A549 (cell line): ENCODE measurements at regions not wholly inside any gene's neighbourhood (a gene's known extent, or its start where the extent isn't known, plus 50 kb on each side); places are given as distances from the start of the nearest gene placed in this dataset.

ENCODE experiments used
- ATAC-seq, 2 experiments: fragments of 200-7000 bp in 1 of 2; fragments of >200 bp in 1 of 2; cut with Nextera tagmentation in 1 of 2; cut with Tn5 transposase in 1 of 2; 3 replicates each; pipeline versions ENCODE4 v1.8.0 to v1.9.1; 2018 to 2020; ENCODE audit warnings: mild to moderate bottlenecking in 1 of 2, moderate library complexity in 1 of 2
- CTCF ChIA-PET: fragments of 300-600 bp; sonication (Branson Sonifier 250); formaldehyde crosslinking; extraction: SDS; loops from one replicate; lab custom pipeline; 2021; ENCODE audit warnings: antibody characterized with exemption, inconsistent platforms; lab: Yijun Ruan, JAX
- POLR2A ChIA-PET: fragments of 350-600 bp; formaldehyde crosslinking; extraction: SDS; loops from one replicate; lab custom pipeline; 2021; ENCODE audit warnings: antibody characterized with exemption, inconsistent platforms; lab: Yijun Ruan, JAX
- DNase-seq, 2 experiments: peaks; one replicate each; pipeline versions ENCODE4 v3.0.0 to v3.0.0-alpha.2; 2011 to 2016; ENCODE audit warnings: low read depth in 1 of 2, low spot score in 1 of 2
- FAIRE-seq: peaks from 2 replicates; lab custom pipeline; 2011; peaks lifted over from hg19 to GRCh38; lab: Jason Lieb, UNC
- H3K27ac ChIP-seq, 2 experiments: fragments of >200 bp; sonication (Bioruptor Twin); formaldehyde crosslinking; 3 replicates each; pipeline ENCODE4 v1.5.1; 2016 to 2017
- H3K4me1 ChIP-seq: fragments of >200 bp; sonication (Bioruptor Twin); formaldehyde crosslinking; 3 replicates; pipeline ENCODE4 v1.6.1; 2016
- H3K4me2 ChIP-seq: fragments of >200 bp; sonication (Bioruptor Twin); formaldehyde crosslinking; 3 replicates; pipeline ENCODE4 v1.6.1; 2016
- H3K4me3 ChIP-seq: fragments of >200 bp; sonication (Bioruptor Twin); formaldehyde crosslinking; 3 replicates; pipeline ENCODE4 v1.5.1; 2016
- H3K9me3 ChIP-seq: fragments of >200 bp; sonication (Bioruptor Twin); formaldehyde crosslinking; 3 replicates; pipeline ENCODE4 v1.6.1; 2016
- BHLHE40 ChIP-seq: IDR thresholded peaks from 2 replicates; pipeline ENCODE4 v1.6.1; 2012; ENCODE audit warnings: low read depth, low read length, inconsistent platforms
- CHD4 ChIP-seq: fragments of 200-600 bp; sonication (generic); IDR thresholded peaks from 2 replicates; pipeline ENCODE4 v1.6.1; 2016; ENCODE audit warnings: antibody characterized with exemption, mild to moderate bottlenecking, borderline replicate concordance
- EHMT2 ChIP-seq: fragments of 200-600 bp; sonication (generic); IDR thresholded peaks from 2 replicates; pipeline ENCODE4 v1.6.1; 2016; ENCODE audit warnings: antibody characterized with exemption, low read depth, mild to moderate bottlenecking, moderate library complexity
- ELK1 ChIP-seq: fragments of 150-350 bp; IDR thresholded peaks from 2 replicates; pipeline ENCODE4 v1.6.1; 2014; ENCODE audit warnings: low read depth, mild to moderate bottlenecking, low read length
- HMGXB4 ChIP-seq: fragments of 250-450 bp; sonication (Bioruptor Pico); IDR thresholded peaks from 2 replicates; pipeline ENCODE4 v1.5.0; 2021; ENCODE audit warnings: mild to moderate bottlenecking, moderate library complexity, borderline replicate concordance
- HOXA7 ChIP-seq: fragments of 250-450 bp; sonication (Bioruptor Pico); IDR thresholded peaks from 2 replicates; pipeline ENCODE4 v1.5.0; 2020; ENCODE audit warnings: mild to moderate bottlenecking, moderate library complexity
- HOXB13 ChIP-seq: fragments of 250-450 bp; sonication (Bioruptor Pico); IDR thresholded peaks from 2 replicates; pipeline ENCODE4 v1.5.0; 2020; ENCODE audit warnings: low read depth, mild to moderate bottlenecking, moderate library complexity
- KDM5A ChIP-seq: fragments of 200-600 bp; sonication (generic); IDR thresholded peaks from 2 replicates; pipeline ENCODE4 v1.6.1; 2016; ENCODE audit warnings: antibody characterized with exemption, mild to moderate bottlenecking
- MYC ChIP-seq: IDR thresholded peaks from 2 replicates; pipeline ENCODE4 v1.6.1; 2012; ENCODE audit warnings: mild to moderate bottlenecking, inconsistent platforms, low read length, improper control_type of control experiment, borderline replicate concordance
- NR3C1 ChIP-seq: fragments of >200 bp; sonication (Bioruptor Twin); formaldehyde crosslinking; IDR thresholded peaks from 3 replicates; pipeline ENCODE4 v1.6.1; 2017
- PBX3 ChIP-seq: IDR thresholded peaks from 2 replicates; pipeline ENCODE4 v1.6.1; 2012
- RARB ChIP-seq: fragments of 250-450 bp; sonication (Bioruptor Pico); IDR thresholded peaks from 2 replicates; pipeline ENCODE4 v1.8.0; 2021; ENCODE audit warnings: mild to moderate bottlenecking, moderate library complexity
- RCOR1 ChIP-seq: fragments of 150-350 bp; IDR thresholded peaks from 2 replicates; pipeline ENCODE4 v1.6.1; 2014; ENCODE audit warnings: antibody characterized with exemption, low read length, low read depth
- SMC3 ChIP-seq: fragments of >200 bp; sonication (Bioruptor Twin); formaldehyde crosslinking; IDR thresholded peaks from 3 replicates; pipeline ENCODE4 v1.6.1; 2018; ENCODE audit warnings: inconsistent platforms
- ZFP36 ChIP-seq: fragments of 450-650 bp; IDR thresholded peaks from 2 replicates; pipeline ENCODE4 v1.6.1; 2014; ENCODE audit warnings: borderline replicate concordance; ENCODE audit not compliant: partially characterized antibody
- ZSCAN20 ChIP-seq: fragments of 250-450 bp; sonication (Bioruptor Pico); IDR thresholded peaks from 2 replicates; pipeline ENCODE4 v1.8.0; 2022; ENCODE audit warnings: mild to moderate bottlenecking, moderate library complexity
- WGBS: methylation state at CpG from one replicate; pipeline ENCODE4 v1.1.6; 2017; ENCODE audit errors: missing lambda C conversion rate; 5-methylcytosine and 5-hydroxymethylcytosine counted together
- TF ChIP-seq, protein P1 (sequence below): IDR thresholded peaks from 2 replicates; pipeline ENCODE4 v1.6.1; 2012; ENCODE audit warnings: low read depth, borderline replicate concordance
- TF ChIP-seq, protein P2 (sequence below): fragments of 450-650 bp; IDR thresholded peaks from 2 replicates; pipeline ENCODE4 v1.6.1; 2014; ENCODE audit warnings: antibody characterized with exemption

DNA sequence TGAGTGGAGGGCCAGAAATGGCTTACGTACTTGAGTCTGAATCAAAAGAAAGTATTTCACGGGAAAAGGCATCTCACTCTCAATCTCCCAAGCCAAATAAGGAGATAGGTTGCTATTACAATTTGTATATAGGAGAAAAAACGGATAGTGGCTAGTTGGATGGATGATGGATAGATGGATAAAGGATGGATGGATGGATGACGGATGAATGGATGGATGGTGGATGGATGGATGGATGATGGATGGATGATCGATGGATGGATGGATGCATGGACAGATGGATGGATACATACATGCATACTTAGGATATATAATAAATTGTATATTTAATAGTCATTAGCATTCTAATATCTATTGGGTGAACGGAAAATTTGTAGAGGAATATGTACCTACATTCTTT is 82.2 kb upstream of the NRP1 start:
- no peak for TF ChIP-seq RCOR1
- TF ChIP-seq, protein P1, sequence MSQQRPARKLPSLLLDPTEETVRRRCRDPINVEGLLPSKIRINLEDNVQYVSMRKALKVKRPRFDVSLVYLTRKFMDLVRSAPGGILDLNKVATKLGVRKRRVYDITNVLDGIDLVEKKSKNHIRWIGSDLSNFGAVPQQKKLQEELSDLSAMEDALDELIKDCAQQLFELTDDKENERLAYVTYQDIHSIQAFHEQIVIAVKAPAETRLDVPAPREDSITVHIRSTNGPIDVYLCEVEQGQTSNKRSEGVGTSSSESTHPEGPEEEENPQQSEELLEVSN: no peak
- no peak for TF ChIP-seq PBX3
- no peak for TF ChIP-seq BHLHE40
- Histone ChIP-seq H3K4me3 (no peak overlapping the region), H3K4me1 (peaks cover 10% of the 10 kb centered on the region; the same call in 2 of the 3 replicates), H3K4me2 (no peak overlapping the region), H3K9me3 (no peaks in the 10 kb centered on the region), H3K27ac (no peak overlapping the region)
- 79% methylated on average over 6 of the region's 6 CpGs for WGBS
- no peak for ATAC-seq
- no peak for DNase-seq
- ChIA-PET POLR2A (no interaction called here), CTCF (interaction anchor here (1.5 to 1.6 kb wide), 2 partner anchors 9 to 223 kb away, joined by 3 read pairs; no protein-coding TSS in a partner anchor)
- no peak for FAIRE-seq

DNA sequence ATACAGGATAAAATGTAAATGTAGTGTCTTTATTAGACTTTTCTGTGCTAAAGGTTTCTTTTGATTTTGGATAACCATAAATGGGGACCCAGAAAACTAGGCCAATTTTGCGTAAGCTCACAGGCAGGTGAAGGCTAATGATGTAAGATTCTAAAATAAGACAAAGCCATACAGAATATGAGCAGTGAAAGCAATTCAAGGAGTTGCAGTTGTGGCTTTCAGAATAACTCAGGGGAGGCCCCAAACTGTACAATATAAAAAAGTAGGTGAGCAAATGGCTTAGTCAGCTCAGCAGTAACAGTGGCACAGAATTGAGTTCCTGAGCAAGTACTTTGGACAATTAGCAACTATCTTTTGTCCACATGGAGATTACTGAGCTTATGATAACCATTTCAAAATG is 81.7 kb upstream of the NRP1 start:
- ChIA-PET POLR2A (no interaction called here), CTCF (interaction anchor here (0.6 to 1.6 kb wide), 3 partner anchors 9 to 731 kb away, joined by 3 read pairs; no protein-coding TSS in a partner anchor)
- DNase-seq (no peak), ATAC-seq (no peak), FAIRE-seq (no peak)
- Histone ChIP-seq H3K27ac (no peak overlapping the region), H3K4me3 (no peak overlapping the region), H3K9me3 (no peaks in the 10 kb centered on the region), H3K4me1 (peaks cover 6% of the 10 kb centered on the region; the same call in 1 of the 3 replicates), H3K4me2 (no peak overlapping the region)
- WGBS: 97% methylated on average over 1 of the region's 1 CpG
- TF ChIP-seq NR3C1 (no peak), ELK1 (no peak), KDM5A (no peak), HOXB13 (CRISPR knock-in tag) (no peak), HOXA7 (CRISPR knock-in tag) (no peak), EHMT2 (no peak), ZFP36 (no peak), RARB (CRISPR knock-in tag) (no peak), HMGXB4 (no peak), BHLHE40 (no peak), SMC3 (no peak), MYC (no peak), CHD4 (no peak), ZSCAN20 (CRISPR knock-in tag) (no peak), PBX3 (no peak)
- TF ChIP-seq, protein P2, sequence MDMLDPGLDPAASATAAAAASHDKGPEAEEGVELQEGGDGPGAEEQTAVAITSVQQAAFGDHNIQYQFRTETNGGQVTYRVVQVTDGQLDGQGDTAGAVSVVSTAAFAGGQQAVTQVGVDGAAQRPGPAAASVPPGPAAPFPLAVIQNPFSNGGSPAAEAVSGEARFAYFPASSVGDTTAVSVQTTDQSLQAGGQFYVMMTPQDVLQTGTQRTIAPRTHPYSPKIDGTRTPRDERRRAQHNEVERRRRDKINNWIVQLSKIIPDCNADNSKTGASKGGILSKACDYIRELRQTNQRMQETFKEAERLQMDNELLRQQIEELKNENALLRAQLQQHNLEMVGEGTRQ: no peak
- TF ChIP-seq, protein P1: no peak
